GM19099 (cell line): ENCODE measurements at regions not wholly inside any gene's neighbourhood (a gene's known extent, or its start where the extent isn't known, plus 50 kb on each side); places are given as distances from the start of the nearest gene placed in this dataset.

Experiments used
- POLR2A ChIP-seq: IDR thresholded peaks from 3 replicates; pipeline ENCODE4 v1.6.1; 2011; ENCODE audit warnings: low read depth; ENCODE audit not compliant: insufficient read length; ENCODE audit errors: extremely low read depth

- TF ChIP-seq POLR2A: no peak
Measured at GRCh38 chr13:30151388-30151787, 156.0 kb downstream of the KATNAL1 start.

- TF ChIP-seq POLR2A: no peak
Measured at GRCh38 chr13:30149248-30149647, 158.1 kb downstream of the KATNAL1 start.

- TF ChIP-seq POLR2A: no peak
Measured at GRCh38 chr13:30148786-30149185, 158.6 kb downstream of the KATNAL1 start.

GRCh38 chr13:30148171-30148754, 159.1 kb downstream of the KATNAL1 start:
- no peak for TF ChIP-seq POLR2A

GRCh38 chr13:30147421-30147820, 159.9 kb downstream of the KATNAL1 start:
- no peak for TF ChIP-seq POLR2A

GRCh38 chr13:30147015-30147414, 160.3 kb downstream of the KATNAL1 start:
- no peak for TF ChIP-seq POLR2A

GRCh38 chr13:30145709-30146367, 161.5 kb downstream of the KATNAL1 start:
- no peak for TF ChIP-seq POLR2A

GRCh38 chr13:30143666-30144400, 163.5 kb downstream of the KATNAL1 start:
- no peak for TF ChIP-seq POLR2A

- no peak for TF ChIP-seq POLR2A
Measured at GRCh38 chr13:30142486-30143211, 164.7 kb downstream of the KATNAL1 start.

- TF ChIP-seq POLR2A: no peak
Measured at GRCh38 chr13:30141775-30142485, 165.4 kb downstream of the KATNAL1 start.

GRCh38 chr13:30140973-30141372, 166.4 kb downstream of the KATNAL1 start:
- no peak for TF ChIP-seq POLR2A

GRCh38 chr13:30138511-30138910, 168.8 kb downstream of the KATNAL1 start:
- TF ChIP-seq POLR2A: no peak

GRCh38 chr13:30135868-30136267, 171.5 kb downstream of the KATNAL1 start:
- no peak for TF ChIP-seq POLR2A

GRCh38 chr13:30135351-30135750, 172.0 kb downstream of the KATNAL1 start:
- TF ChIP-seq POLR2A: no peak

- TF ChIP-seq POLR2A: no peak
Measured at GRCh38 chr13:30134578-30134977, 172.8 kb downstream of the KATNAL1 start.
